ENCODE measurements at regions not wholly inside any gene's neighbourhood (a gene's known extent, or its start where the extent isn't known, plus 50 kb on each side); places are given as distances from the start of the nearest gene placed in this dataset.

DNA sequence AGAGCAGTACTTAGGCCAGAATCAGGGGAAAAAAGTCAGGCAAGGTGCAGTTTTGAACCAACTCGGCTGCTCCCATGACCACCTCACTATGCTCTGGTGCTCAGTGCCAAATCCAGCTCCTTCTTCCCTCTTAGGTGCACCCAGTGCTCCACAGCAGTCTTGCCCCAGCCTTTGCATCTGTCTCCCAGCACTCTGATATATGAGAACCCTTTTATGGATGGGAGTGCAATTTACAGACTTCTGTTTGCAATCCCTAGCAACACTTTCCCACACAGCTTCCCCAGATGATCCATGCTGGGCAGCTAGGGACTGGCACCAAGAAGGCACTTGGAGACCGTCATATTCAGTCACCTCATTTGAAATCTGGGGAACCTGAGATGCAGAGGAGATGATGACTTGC is 267.9 kb upstream of the CCL2 start:
- Histone ChIP-seq H2AFZ (ENCODE audit: insufficient read depth, low read depth, low read length, poor library complexity, severe bottlenecking) (no peak overlapping the region), H3K9ac (ENCODE audit: insufficient read depth, low read length, poor library complexity, severe bottlenecking) (no peak overlapping the region), H3K4me1 (ENCODE audit: control insufficient read depth in 1 of 2, insufficient read depth in 2 of 2, low read length in 2 of 2) (peaks cover 10 to 18% of the 10 kb centered on the region in 2 donors), H3K4me3 (replicated peaks in 1 of 3; ENCODE audit: low read depth in 2 of 3, low read length in 3 of 3) (no peak overlapping the region), H3K79me2 (ENCODE audit: insufficient read depth, low read length) (no peaks in the 10 kb centered on the region), H3K27me3 (ENCODE audit: control insufficient read depth in 2 of 2, insufficient read depth in 2 of 2, low read length in 2 of 2) (no peaks in the 10 kb centered on the region), H3K36me3 (replicated peaks in 1 of 2; ENCODE audit: control insufficient read depth in 1 of 2, insufficient read depth in 2 of 2, low read length in 2 of 2) (no peaks in the 10 kb centered on the region), H3K9me3 (replicated peaks in 1 of 2; ENCODE audit: control insufficient read depth in 1 of 2, insufficient read depth in 1 of 2, low read length in 2 of 2) (no peaks in the 10 kb centered on the region), H3K27ac (ENCODE audit: low read depth in 1 of 2, low read length in 2 of 2) (no peak overlapping the region), H3K4me2 (replicated peaks; ENCODE audit: extremely low read depth, low read length, poor library complexity, severe bottlenecking) (no peak overlapping the region), H4K20me1 (ENCODE audit: insufficient read depth, low read length) (no peaks in the 10 kb centered on the region)
- no peak for DNase-seq
- TF ChIP-seq, protein P1, sequence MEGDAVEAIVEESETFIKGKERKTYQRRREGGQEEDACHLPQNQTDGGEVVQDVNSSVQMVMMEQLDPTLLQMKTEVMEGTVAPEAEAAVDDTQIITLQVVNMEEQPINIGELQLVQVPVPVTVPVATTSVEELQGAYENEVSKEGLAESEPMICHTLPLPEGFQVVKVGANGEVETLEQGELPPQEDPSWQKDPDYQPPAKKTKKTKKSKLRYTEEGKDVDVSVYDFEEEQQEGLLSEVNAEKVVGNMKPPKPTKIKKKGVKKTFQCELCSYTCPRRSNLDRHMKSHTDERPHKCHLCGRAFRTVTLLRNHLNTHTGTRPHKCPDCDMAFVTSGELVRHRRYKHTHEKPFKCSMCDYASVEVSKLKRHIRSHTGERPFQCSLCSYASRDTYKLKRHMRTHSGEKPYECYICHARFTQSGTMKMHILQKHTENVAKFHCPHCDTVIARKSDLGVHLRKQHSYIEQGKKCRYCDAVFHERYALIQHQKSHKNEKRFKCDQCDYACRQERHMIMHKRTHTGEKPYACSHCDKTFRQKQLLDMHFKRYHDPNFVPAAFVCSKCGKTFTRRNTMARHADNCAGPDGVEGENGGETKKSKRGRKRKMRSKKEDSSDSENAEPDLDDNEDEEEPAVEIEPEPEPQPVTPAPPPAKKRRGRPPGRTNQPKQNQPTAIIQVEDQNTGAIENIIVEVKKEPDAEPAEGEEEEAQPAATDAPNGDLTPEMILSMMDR (IDR thresholded peaks at IDR 0.05) = no peak
- H3K27ac Mint-ChIP-seq = no peak overlapping the region
- H3K4me1 Mint-ChIP-seq = peaks cover 27% of the 10 kb centered on the region
- H3K27me3 Mint-ChIP-seq (ENCODE audit: low read depth in 3 of 3) = peaks cover 0 to 6% (median 0%) of the 10 kb centered on the region in 3 donors
- 100% methylated on average over 2 of the region's 2 CpGs for WGBS (ENCODE audit: insufficient coverage)
- peaks cover 0 to 5% (median 1%) of the 10 kb centered on the region in 7 donors for H3K9me3 Mint-ChIP-seq
- H3K36me3 Mint-ChIP-seq = no peaks in the 10 kb centered on the region
- intact Hi-C loops (cut with micrococcal nuclease) = no loop called here
- no peak overlapping the region for H3K4me3 Mint-ChIP-seq

DNA sequence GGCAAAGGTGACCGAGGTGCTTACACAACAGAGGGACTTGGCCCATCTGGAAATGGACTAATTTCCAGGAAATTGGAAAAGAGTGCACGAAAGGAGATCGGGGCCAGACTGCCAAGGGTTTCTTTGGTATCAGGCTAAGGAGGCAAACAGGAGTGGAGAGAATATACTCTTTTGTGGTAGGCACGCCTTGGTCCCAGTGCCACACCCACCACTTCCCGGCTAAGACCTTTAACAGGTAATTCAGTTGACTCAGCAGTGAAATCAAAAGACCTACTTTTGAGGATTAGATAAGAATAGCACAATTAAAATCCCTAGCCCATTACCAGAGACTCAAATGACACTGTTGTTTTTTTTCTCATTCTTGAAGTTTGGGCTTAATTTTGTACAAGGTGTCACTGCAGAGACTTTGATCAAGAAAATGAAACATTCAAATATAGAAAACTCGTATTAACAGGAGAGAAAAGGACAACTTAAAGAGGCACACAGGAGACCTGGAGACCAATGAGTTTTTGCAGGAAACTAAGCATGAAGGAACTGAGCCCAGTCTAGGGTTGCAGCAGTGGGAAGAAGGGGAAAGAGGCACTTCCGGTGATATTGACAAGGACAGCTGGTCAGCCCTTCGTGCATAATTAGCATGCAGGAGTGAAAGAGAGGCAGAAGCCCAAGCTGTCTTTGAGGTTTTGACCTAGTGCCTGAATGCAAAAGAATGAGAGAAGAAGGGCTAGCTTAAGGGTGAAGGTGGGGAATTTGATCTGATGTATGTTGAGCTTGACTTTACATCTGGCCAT is 265.5 kb upstream of the CCL2 start:
- H3K27me3 ChIP-seq (ENCODE audit: control insufficient read depth in 2 of 2, insufficient read depth in 2 of 2, low read length in 2 of 2) = no peaks in the 10 kb centered on the region
- WGBS (ENCODE audit: insufficient coverage) = 51% methylated on average over 4 of the region's 8 CpGs
- no peaks in the 10 kb centered on the region for H3K36me3 ChIP-seq (replicated peaks in 1 of 2; ENCODE audit: control insufficient read depth in 1 of 2, insufficient read depth in 2 of 2, low read length in 2 of 2)
- no peak overlapping the region for H3K4me2 ChIP-seq (replicated peaks; ENCODE audit: extremely low read depth, low read length, poor library complexity, severe bottlenecking)
- no peaks in the 10 kb centered on the region for H4K20me1 ChIP-seq (ENCODE audit: insufficient read depth, low read length)
- no peaks in the 10 kb centered on the region for H3K9me3 ChIP-seq (replicated peaks in 1 of 2; ENCODE audit: control insufficient read depth in 1 of 2, insufficient read depth in 1 of 2, low read length in 2 of 2)
- Mint-ChIP-seq H3K27me3 (ENCODE audit: low read depth in 3 of 3) (peaks cover 0 to 6% (median 0%) of the 10 kb centered on the region in 3 donors), H3K36me3 (no peaks in the 10 kb centered on the region), H3K4me1 (peaks cover 19% of the 10 kb centered on the region), H3K27ac (no peak overlapping the region), H3K9me3 (peaks cover 0 to 5% (median 1%) of the 10 kb centered on the region in 7 donors), H3K4me3 (no peak overlapping the region)
- DNase-seq = no peak
- H3K9ac ChIP-seq (ENCODE audit: insufficient read depth, low read length, poor library complexity, severe bottlenecking) = no peak overlapping the region
- intact Hi-C loops (cut with micrococcal nuclease) = no loop called here
- no peak overlapping the region for H3K27ac ChIP-seq (ENCODE audit: low read depth in 1 of 2, low read length in 2 of 2)
- TF ChIP-seq, protein P1 (IDR thresholded peaks at IDR 0.05) = no peak
- H3K79me2 ChIP-seq (ENCODE audit: insufficient read depth, low read length) = no peaks in the 10 kb centered on the region
- no peak overlapping the region for H2AFZ ChIP-seq (ENCODE audit: insufficient read depth, low read depth, low read length, poor library complexity, severe bottlenecking)
- H3K4me3 ChIP-seq (replicated peaks in 1 of 3; ENCODE audit: low read depth in 2 of 3, low read length in 3 of 3) = no peak overlapping the region
- peaks cover 6 to 12% of the 10 kb centered on the region in 2 donors for H3K4me1 ChIP-seq (ENCODE audit: control insufficient read depth in 1 of 2, insufficient read depth in 2 of 2, low read length in 2 of 2)

All from CD14-positive monocyte (primary cell).